GM21737 (cell line): ENCODE measurements at regions not wholly inside any gene's neighbourhood (a gene's known extent, or its start where the extent isn't known, plus 50 kb on each side); places are given as distances from the start of the nearest gene placed in this dataset.
"Not testable (repeated sequence)": the region's sequence is repeated elsewhere in the genome, so short reads cannot be mapped to it uniquely, and the experiment has no call there.

ENCODE experiments used
- ATAC-seq: cut with Tn5 transposase; IDR thresholded peaks from one replicate; pipeline ENCODE4 v1.9.1; 2021; ENCODE audit warnings: mild to moderate bottlenecking, moderate library complexity; ENCODE audit not compliant: unreplicated experiment

DNA sequence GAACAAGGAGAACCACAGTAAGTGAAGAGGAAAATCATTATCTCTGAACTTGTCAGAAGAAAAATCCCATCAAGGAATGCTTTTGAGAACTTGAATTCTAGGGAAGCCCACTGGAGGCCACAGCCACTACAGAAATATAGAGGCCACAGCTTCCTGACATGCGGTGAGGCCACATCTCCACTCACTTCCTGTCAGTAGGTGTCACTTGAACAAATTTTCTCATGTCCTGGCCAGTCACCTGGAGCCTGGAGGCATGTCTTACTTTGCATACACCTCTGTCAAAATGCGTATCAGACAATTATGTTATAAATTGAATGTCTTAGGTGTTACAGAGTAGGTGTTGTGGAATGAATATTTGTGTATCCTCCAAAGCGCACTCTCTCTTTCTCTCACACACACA is 370.3 kb downstream of the DAD1 start:
- no peak for ATAC-seq

GRCh38 chr14:22213120-22213519 is 375.9 kb downstream of the DAD1 start:
- ATAC-seq, result no peak

DNA sequence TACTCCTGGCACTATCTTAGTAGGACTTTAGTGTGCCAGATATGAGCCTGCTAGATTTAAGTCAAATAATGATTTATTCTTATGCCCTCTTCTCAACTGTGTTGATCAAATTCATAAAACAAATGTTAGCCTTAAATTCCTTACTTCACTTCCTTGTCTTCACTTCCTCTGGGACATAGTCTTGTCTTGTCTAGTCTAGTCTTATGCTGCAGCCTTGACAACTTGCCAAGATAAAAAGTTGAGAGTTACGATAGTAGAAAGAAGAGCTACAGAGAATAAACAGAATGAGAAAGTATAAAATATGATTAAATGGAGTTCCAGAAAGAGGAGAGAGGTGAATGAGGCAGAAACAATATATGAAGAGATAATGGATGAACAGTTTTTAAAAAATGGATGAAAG is 378.1 kb downstream of the DAD1 start:
- ATAC-seq, result no peak

DNA sequence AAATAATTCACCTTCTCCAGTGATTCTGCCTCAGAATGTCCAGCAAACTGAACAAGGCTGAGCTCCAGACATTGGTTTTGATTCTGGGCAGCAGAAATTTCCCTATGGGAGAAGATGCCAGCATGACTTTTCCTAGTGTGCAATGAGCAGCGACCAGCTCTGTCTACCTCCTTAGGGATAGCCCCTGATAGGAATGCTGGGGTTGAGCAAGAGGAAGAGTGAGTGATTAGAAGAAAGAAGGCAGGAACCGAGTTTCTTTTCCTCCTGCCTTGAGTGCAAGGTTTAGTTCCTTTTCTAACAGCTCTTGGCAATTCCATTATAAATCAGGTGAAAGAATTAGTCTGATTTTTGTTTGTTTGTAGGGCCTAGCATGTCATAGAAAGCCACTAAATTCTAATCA is 379.0 kb downstream of the DAD1 start:
- ATAC-seq, result no peak

DNA sequence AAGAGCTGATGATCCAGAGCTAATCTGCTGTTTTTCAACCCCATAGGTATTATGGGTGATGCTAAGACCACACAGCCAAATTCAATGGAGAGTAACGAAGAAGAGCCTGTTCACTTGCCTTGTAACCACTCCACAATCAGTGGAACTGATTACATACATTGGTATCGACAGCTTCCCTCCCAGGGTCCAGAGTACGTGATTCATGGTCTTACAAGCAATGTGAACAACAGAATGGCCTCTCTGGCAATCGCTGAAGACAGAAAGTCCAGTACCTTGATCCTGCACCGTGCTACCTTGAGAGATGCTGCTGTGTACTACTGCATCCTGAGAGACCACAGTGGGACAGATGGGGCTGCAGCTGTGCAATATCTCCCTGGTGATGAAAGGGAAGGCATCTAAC is 386.0 kb downstream of the DAD1 start:
- no peak for ATAC-seq

GRCh38 chr14:22202313-22202712 is 386.7 kb downstream of the DAD1 start:
- ATAC-seq, result no peak

GRCh38 chr14:22200977-22201605 is 387.9 kb downstream of the DAD1 start:
- no peak for ATAC-seq

DNA sequence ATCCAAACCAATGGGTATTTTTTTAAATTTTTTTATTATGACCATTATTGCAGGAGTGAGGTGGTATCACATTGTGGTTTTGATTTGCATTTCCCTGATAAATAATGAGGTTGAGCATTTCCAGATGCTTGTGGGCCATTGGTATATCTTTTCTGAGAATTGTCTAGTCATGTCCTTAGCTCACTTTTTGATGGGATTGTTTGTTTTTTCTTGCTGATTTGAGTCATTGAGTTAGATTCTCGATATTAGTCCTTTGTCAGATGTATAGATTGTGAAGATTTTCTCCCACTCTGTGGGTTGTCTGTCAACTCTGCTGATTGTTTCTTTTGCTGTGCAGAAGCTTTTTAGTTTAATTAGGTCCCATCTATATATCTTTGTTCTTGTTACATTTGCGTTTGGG is 388.9 kb downstream of the DAD1 start:
- not testable (repeated sequence) for ATAC-seq

DNA sequence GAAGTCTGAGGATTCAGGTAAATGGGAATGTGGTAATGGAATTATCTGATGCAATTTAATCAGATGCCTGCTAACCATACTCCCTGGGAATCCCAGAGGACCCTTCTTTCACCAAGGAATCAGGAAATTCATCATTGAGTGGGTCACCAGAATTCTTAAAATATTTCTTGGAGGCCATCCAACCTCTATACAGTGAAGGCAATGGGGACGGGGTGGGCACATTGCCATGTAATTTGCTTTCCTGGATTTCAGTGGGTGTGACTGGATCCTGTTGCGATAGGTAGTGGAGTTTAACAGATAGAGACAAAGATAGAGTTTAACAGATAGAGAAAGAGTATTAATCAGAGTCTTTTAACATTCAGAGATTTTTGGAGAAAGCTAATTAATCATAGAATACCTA is 394.4 kb downstream of the DAD1 start:
- ATAC-seq, result no peak

DNA sequence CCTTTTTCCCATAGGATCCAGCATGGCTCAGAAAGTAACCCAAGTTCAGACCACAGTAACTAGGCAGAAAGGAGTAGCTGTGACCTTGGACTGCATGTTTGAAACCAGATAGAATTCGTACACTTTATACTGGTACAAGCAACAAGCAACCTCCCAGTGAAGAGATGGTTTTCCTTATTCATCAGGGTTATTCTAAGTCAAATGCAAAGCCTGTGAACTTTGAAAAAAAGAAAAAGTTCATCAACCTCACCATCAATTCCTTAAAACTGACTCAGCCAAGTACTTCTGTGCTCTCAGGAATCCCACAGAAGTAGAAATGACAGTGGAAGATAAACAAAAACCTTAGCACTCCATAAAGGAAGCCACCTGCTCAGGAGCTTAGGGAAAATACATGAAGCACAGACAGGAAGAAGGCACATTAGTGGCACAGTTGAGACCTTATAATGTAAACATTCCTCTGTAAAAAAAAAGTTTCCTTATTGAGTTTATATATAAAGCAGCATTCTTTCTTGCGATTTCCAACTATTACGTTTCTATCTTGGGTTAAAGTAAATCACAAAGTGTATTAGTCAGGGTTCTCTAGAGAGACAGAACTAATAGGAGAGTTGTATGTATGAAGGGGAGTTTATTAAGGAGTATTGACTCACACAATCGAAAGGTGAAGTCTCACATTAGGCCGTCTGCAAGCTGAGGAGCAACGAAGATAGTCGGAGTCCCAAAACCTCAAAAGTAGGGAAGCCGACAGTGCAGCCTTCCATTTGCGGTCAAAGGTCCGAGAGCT is 398.4 kb downstream of the DAD1 start:
- no peak for ATAC-seq

DNA sequence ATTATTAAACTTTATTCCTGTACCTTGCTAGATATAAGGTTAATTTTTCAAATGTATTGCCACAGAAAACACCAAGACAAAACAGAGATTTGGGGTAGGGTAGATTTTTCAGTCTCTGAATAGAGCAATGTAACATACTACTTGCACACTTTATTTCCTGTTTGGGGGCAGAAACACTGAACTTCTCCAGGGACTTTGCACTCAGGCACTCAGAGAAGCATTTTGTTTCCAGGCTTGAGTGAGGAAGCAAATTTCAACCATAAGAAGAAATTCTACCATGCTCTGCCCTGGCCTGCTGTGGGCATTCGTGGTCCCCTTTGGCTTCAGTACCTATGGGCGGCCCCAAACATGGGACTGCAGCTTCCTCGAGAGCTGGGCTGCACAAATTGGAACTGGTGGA is 399.1 kb downstream of the DAD1 start:
- ATAC-seq, result no peak

- no peak for ATAC-seq
These were observed 400.7 kb downstream of the DAD1 start for GRCh38 chr14:22188318-22188717.

DNA sequence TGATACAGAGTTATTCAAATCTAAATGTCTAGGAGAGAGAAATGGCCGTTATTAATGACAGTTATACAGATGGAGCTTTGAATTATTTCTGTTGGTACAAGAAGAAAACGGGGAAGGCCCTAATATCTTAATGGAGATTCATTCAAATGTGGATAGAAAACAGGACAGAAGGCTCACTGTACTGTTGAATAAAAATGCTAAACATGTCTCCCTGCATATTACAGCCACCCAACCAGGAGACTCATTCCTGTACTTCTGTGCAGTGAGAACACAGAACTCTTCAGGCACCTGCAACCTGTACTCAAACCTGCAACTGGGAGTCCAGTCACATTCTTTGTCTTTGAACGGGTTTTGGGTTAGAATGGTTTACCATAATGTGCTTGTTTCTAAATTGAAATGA is 403.2 kb downstream of the DAD1 start:
- ATAC-seq, result no peak

DNA sequence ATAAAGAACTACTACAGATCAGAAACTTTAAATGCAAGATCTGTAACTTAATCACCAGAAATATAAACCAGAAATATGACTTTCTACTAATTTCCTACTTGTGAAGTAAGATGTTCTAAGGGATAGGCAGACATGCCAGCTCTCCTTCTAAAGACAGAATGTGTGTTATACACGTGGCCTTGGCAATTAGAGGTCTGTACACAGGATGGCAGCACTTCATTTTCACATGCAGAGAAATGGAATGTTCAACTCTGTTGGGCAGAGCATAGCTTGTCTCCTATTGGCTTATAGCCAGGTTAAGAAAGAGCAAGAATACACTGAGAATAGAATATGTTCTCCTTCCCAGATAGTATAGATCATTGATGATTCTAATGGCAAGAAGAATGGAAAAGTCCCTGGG is 403.8 kb downstream of the DAD1 start:
- ATAC-seq, result no peak

DNA sequence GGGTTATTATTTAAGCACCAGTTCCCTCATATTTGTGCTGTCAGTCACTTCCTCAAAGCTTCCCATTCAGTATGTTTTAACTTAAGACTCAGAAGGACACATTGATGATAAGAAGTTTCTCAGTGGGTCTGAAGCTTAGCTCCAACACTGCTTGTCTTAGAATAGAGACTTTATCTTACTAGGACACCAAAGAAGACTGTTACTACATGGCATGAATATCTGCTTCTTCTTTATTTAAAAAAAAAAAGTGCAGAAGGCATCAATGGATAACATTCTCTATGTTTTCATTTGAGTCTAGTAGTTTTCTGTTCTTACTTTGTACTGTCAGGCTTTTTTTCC is 404.2 kb downstream of the DAD1 start:
- ATAC-seq, result no peak

DNA sequence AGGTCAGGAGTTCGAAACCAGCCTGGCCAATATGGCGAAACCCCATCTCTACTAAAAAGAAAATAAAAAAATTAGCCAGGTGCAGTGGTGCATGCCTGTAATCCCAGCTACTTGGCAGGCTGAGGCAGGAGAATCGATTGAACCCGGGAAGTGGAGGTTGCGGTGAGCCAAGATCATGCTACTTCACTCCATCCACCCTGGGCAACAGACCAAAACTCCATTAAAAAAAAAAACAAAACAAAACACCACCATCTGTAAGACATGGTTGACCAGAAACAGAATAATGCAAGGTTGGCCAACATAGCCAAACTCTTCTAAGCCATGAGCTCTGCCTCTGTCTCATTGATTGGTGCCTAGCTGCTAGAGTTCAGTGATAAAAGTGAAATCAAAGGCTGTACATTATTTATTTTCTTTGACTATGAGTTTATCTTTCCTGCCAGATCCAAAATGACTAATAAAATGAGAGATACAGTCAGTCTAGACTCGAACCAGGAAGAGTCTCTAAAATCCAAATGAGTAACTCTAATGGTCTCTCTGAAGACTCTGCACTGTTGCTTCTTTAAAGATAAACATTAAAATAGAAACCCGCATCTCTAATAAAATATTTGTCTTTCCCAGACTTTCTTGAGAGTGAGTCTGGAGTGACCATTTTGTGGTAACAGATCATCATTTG is 404.7 kb downstream of the DAD1 start:
- ATAC-seq, result no peak

DNA sequence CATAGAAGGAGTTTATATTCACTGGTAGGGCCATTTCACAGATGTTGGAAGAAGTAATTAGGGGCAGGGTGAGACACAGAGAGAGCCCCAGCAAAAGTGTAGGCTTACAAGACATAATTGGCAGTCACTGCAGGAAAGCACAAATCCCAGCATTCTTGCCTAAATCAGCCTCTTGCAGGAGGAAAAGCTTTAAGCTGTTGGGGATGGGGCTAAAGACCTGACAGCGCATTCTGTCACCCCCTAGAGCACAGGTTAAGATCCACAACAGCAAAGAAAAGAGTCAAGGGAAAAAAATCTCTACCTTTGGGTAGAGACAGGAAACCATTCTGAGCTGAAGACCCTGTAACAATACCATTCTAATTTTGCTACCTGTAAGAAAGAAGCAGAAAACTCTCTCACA is 409.0 kb downstream of the DAD1 start:
- no peak for ATAC-seq

DNA sequence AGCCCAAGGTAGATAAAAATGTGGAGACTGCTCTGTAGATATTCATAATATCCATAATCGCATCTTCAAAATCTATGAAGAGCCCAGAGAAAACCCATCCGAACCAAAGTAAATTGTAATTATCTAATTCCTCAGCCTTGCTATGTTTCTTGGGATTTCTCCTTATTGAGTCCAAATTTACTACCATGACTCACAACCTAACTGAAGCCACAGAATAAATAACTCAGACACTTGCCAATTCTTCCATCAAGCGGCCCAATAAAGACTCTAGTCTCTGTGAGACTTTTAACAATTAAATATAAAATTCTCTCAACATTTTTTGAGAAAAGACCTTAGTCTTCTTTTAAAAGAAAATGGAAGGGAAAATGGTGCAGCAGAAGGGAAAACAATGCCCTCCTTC is 409.8 kb downstream of the DAD1 start:
- no peak for ATAC-seq

GRCh38 chr14:22178333-22178839 is 410.6 kb downstream of the DAD1 start:
- no peak for ATAC-seq

- ATAC-seq, result peak; percentile 46
These were observed 411.2 kb downstream of the DAD1 start for GRCh38 chr14:22177870-22178269.

DNA sequence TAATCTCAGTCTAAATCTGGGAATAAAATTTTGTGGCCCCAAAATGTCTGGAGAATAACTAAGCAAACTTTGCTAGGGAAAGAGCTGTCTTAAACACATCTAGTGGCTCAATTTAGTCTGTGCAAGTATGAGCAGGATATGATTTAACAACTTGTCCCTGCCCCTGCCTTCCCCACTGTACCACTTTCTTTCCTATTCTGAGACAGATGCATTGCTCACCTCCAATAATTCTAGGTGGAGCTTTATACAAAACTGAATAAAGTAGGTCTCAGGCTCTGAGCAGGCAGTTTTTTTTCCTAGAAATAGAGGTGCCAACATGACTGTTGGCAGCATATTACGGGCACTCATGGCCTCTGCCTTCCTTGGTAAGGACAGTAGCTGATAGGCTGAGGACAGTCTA is 412.1 kb downstream of the DAD1 start:
- ATAC-seq, result no peak

GRCh38 chr14:22175278-22175558 is 413.8 kb downstream of the DAD1 start:
- ATAC-seq, result not testable (repeated sequence)
